Kidney (tissue), 13 donors: ENCODE measurements at regions not wholly inside any gene's neighbourhood (a gene's known extent, or its start where the extent isn't known, plus 50 kb on each side); places are given as distances from the start of the nearest gene placed in this dataset.

Source experiments
- DNase-seq, 5 donors: peaks; one replicate each; pipeline ENCODE4 v3.0.0-alpha.2; 2013 to 2020
- FAIRE-seq: peaks from 2 replicates; lab custom pipeline; 2012; peaks lifted over from hg19 to GRCh38; lab: Jason Lieb, UNC
- H3K27ac ChIP-seq, 2 donors: one replicate each; pipeline ENCODE4 v1.7.0; 2013; ENCODE audit warnings: low read depth in 2 of 2, low read length in 2 of 2, inconsistent platforms in 1 of 2
- H3K27me3 ChIP-seq: one replicate; pipeline ENCODE4 v1.7.1; 2013; ENCODE audit warnings: low read length, inconsistent platforms; ENCODE audit not compliant: control insufficient read depth, insufficient read depth
- H3K36me3 ChIP-seq, 3 donors: one replicate each; pipeline versions ENCODE4 v1.7.0 to v1.7.1; 2013; ENCODE audit warnings: low read length in 3 of 3, control low read depth in 1 of 3, inconsistent platforms in 1 of 3; ENCODE audit not compliant: insufficient read depth in 3 of 3, control insufficient read depth in 2 of 3
- H3K4me1 ChIP-seq, 3 donors: one replicate each; pipeline versions ENCODE4 v1.7.0 to v1.7.1; 2013; ENCODE audit warnings: low read length in 3 of 3, inconsistent platforms in 1 of 3, low read depth in 1 of 3; ENCODE audit not compliant: control insufficient read depth in 2 of 3, insufficient read depth in 2 of 3
- H3K4me3 ChIP-seq, 3 donors: one replicate each; pipeline versions ENCODE4 v1.7.0 to v1.8.1; 2013; ENCODE audit warnings: low read length in 3 of 3, control low read depth in 1 of 3, inconsistent platforms in 1 of 3
- H3K9ac ChIP-seq, 3 donors: one replicate each; pipeline versions ENCODE4 v1.7.0 to v1.7.1; 2013; ENCODE audit warnings: low read length in 3 of 3, control low read depth in 1 of 3, inconsistent platforms in 1 of 3
- H3K9me3 ChIP-seq, 3 donors: one replicate each; pipeline versions ENCODE4 v1.7.0 to v1.7.1; 2013; ENCODE audit warnings: low read length in 3 of 3, control low read depth in 1 of 3, inconsistent platforms in 1 of 3; ENCODE audit not compliant: control insufficient read depth in 2 of 3, insufficient read depth in 1 of 3
- CTCF ChIP-seq: IDR thresholded peaks from 3 replicates; pipeline ENCODE4 v1.5.1; 2012; ENCODE audit warnings: mild to moderate bottlenecking, moderate library complexity, borderline replicate concordance; ENCODE audit not compliant: insufficient read depth; ENCODE audit errors: extremely low read depth
- intact Hi-C: fragments of 100-400 bp; cut with DNase I; formaldehyde crosslinking; loops from one replicate; pipeline ENCODE4 v1.11.1; 2022
- donor health status: control.
- donor health status: control.
- donor health status: control.
- donor health status: control.
- donor health status: control.
- donor health status: DM: yes; HTN: yes; CAD: no.
- donor health status: Normal renal cell carcinoma (clear cell type).

- Histone ChIP-seq H3K36me3 (no peaks in the 10 kb centered on the region), H3K9ac (no peak overlapping the region), H3K4me3 (no peak overlapping the region), H3K27me3 (no peaks in the 10 kb centered on the region), H3K4me1 (no peaks in the 10 kb centered on the region), H3K27ac (no peak overlapping the region), H3K9me3 (no peaks in the 10 kb centered on the region)
- FAIRE-seq (no peak), DNase-seq (no peak)
- intact Hi-C loops, result no loop called here
- TF ChIP-seq CTCF, result no peak
Measured at GRCh38 chr5:165026971-165027370, 1521.6 kb downstream of the MAT2B start.

DNA sequence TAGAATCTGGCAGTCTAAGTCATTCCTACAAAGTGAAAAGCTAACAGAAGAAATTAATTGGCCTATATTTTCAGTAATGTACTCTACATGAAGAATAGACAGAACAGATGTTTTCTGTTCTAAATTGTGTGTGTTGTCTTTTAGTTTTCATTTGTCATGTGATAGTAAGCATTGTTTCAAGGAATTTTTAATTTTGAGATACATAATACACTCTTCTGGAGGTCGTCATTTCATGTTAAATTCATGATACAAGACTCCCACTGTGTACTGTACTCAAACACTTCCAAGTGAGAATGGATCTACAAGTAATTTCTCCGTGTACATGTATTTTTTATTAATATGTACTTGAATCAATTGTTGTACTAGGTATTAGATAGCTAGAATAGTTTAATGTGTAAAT lies 1522.9 kb downstream of the MAT2B start:
- no peak for DNase-seq
- Histone ChIP-seq H3K9me3 (no peaks in the 10 kb centered on the region), H3K27ac (no peak overlapping the region), H3K27me3 (no peaks in the 10 kb centered on the region), H3K4me1 (no peaks in the 10 kb centered on the region), H3K9ac (no peak overlapping the region), H3K4me3 (no peak overlapping the region), H3K36me3 (no peaks in the 10 kb centered on the region)
- FAIRE-seq, result no peak
- TF ChIP-seq CTCF, result no peak
- intact Hi-C loops, result no loop called here

DNA sequence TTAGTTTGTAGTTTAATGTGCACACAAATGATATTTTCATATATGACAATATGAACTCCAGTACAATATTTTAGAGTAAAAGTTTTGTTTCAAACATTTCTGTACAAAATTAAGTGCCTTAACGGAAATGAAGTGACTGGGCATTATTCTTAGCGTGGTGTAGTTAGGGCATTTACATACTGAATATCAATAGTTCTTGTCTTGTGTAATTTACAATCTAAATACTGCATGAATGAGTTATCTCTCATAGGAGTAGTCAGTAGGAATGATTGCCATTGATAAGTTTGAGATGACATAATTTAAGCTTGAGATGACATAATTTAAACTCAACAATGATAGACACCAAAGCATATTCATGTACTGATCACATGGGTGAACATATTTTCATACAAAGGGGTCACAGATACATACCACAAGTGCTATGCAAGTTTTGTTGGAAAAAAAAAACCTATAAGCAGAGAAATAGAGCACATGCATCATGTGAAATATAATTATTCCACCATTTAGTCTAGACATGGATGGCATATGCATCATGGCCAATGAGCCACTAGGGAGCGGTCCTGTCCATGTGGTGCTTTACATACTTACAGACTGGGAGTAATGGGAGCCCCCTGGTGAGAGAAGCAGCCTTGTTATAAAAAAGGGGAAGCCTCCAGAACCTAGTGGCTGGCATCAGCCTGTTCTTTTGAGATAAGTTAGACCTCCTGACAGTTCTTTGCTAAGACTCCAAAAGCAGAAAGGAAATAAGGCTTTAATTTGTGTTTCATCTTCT lies 1523.9 kb downstream of the MAT2B start:
- Histone ChIP-seq H3K36me3 (no peaks in the 10 kb centered on the region), H3K27me3 (no peaks in the 10 kb centered on the region), H3K4me1 (no peaks in the 10 kb centered on the region), H3K27ac (no peak overlapping the region), H3K9ac (no peak overlapping the region), H3K4me3 (no peak overlapping the region), H3K9me3 (no peaks in the 10 kb centered on the region)
- TF ChIP-seq CTCF, result no peak
- intact Hi-C loops, result no loop called here
- DNase-seq (peak in 1 of 5 donors; percentile 12), FAIRE-seq (no peak)

- no peaks in the 10 kb centered on the region for H3K27me3 ChIP-seq
- FAIRE-seq, result no peak
- no peak for TF ChIP-seq CTCF
- H3K4me3 ChIP-seq, result no peak overlapping the region
- no peaks in the 10 kb centered on the region for H3K4me1 ChIP-seq
- intact Hi-C loops, result no loop called here
- no peak for DNase-seq
- no peak overlapping the region for H3K9ac ChIP-seq
- no peak overlapping the region for H3K27ac ChIP-seq
- H3K9me3 ChIP-seq, result no peaks in the 10 kb centered on the region
- H3K36me3 ChIP-seq, result no peaks in the 10 kb centered on the region
Measured at GRCh38 chr5:165030971-165031370, 1525.6 kb downstream of the MAT2B start.
